Suprapubic skin (tissue), 4 donors: ENCODE measurements at regions not wholly inside any gene's neighbourhood (a gene's known extent, or its start where the extent isn't known, plus 50 kb on each side); places are given as distances from the start of the nearest gene placed in this dataset.
"Not testable (repeated sequence)": the region's sequence is repeated elsewhere in the genome, so short reads cannot be mapped to it uniquely, and the experiment has no call there.

Source experiments
- DNase-seq, 2 donors: peaks; one replicate each; pipeline ENCODE4 v3.0.0-alpha.2; 2019; ENCODE audit warnings: low spot score in 2 of 2
- H3K27ac ChIP-seq: fragments of 200-600 bp; sonication (generic); one replicate; pipeline ENCODE4 v1.5.1; 2019
- H3K27me3 ChIP-seq: fragments of 200-600 bp; sonication (generic); one replicate; pipeline ENCODE4 v1.5.1; 2019
- H3K36me3 ChIP-seq: fragments of 200-600 bp; sonication (generic); one replicate; pipeline ENCODE4 v1.5.1; 2019
- H3K4me1 ChIP-seq: fragments of 200-600 bp; sonication (generic); one replicate; pipeline ENCODE4 v1.5.1; 2019
- H3K4me3 ChIP-seq: fragments of 200-600 bp; sonication (generic); one replicate; pipeline ENCODE4 v1.5.1; 2019; ENCODE audit warnings: mild to moderate bottlenecking
- H3K9me3 ChIP-seq: fragments of 200-600 bp; sonication (generic); one replicate; pipeline ENCODE4 v1.5.1; 2019
- CTCF ChIP-seq, 2 donors: fragments of 200-600 bp in 1 of 2; fragments of 450-650 bp in 1 of 2; sonication (generic) in 1 of 2; IDR thresholded peaks; one replicate each; pipeline ENCODE4 v1.5.1; 2016 to 2019; ENCODE audit warnings: antibody characterized with exemption in 2 of 2, mild to moderate bottlenecking in 1 of 2, moderate library complexity in 1 of 2
- EP300 ChIP-seq: sonication (generic); formaldehyde crosslinking; IDR thresholded peaks from one replicate; pipeline ENCODE4 v1.6.1; 2017; ENCODE audit warnings: antibody characterized with exemption
- POLR2A ChIP-seq, 2 donors: fragments of 450-650 bp; IDR thresholded peaks; one replicate each; pipeline ENCODE4 v1.6.1; 2017; ENCODE audit warnings: antibody characterized with exemption in 2 of 2, mild to moderate bottlenecking in 2 of 2, moderate library complexity in 2 of 2
- POLR2AphosphoS5 ChIP-seq, 3 donors: sonication (generic); formaldehyde crosslinking; IDR thresholded peaks; one replicate each; pipeline ENCODE4 v1.6.1; 2017; ENCODE audit warnings: antibody characterized with exemption in 3 of 3
- WGBS: methylation state at CpG from one replicate; pipeline ENCODE4 v1.1.5; 2018; 5-methylcytosine and 5-hydroxymethylcytosine counted together

- Histone ChIP-seq H3K27ac (no peak overlapping the region), H3K4me1 (peaks cover 6% of the 10 kb centered on the region), H3K27me3 (peaks cover 4% of the 10 kb centered on the region), H3K36me3 (no peaks in the 10 kb centered on the region), H3K4me3 (no peak overlapping the region), H3K9me3 (no peaks in the 10 kb centered on the region)
- DNase-seq = no peak
- 38% methylated on average over 3 of the region's 3 CpGs for WGBS
- TF ChIP-seq POLR2AphosphoS5 (IDR thresholded peaks at IDR 0.05) = no peak
- TF ChIP-seq EP300 = no peak
- no peak for TF ChIP-seq CTCF (IDR thresholded peaks at IDR 0.05)
Measured at GRCh38 chr4:18109676-18110075, 88.1 kb upstream of the LCORL start.

- H3K9me3 ChIP-seq, H3K36me3 ChIP-seq, H3K4me1 ChIP-seq, H3K27me3 ChIP-seq, H3K4me3 ChIP-seq, DNase-seq, H3K27ac ChIP-seq: not testable (repeated sequence)
- WGBS = 75% methylated on average over 4 of the region's 4 CpGs
Measured at GRCh38 chr4:18107848-18108528, 86.4 kb upstream of the LCORL start.

GRCh38 chr4:18106620-18107019 is 85.1 kb upstream of the LCORL start:
- 32% methylated on average over 5 of the region's 5 CpGs for WGBS
- Histone ChIP-seq H3K36me3 (no peaks in the 10 kb centered on the region), H3K4me1 (peaks cover 6% of the 10 kb centered on the region), H3K27me3 (peaks cover 4% of the 10 kb centered on the region), H3K27ac (no peak overlapping the region), H3K4me3 (no peak overlapping the region), H3K9me3 (no peaks in the 10 kb centered on the region)
- TF ChIP-seq POLR2AphosphoS5 (IDR thresholded peaks at IDR 0.05) = no peak
- no peak for TF ChIP-seq POLR2A (IDR thresholded peaks at IDR 0.05)
- TF ChIP-seq CTCF (IDR thresholded peaks at IDR 0.05) = no peak
- no peak for TF ChIP-seq EP300
- DNase-seq = no peak

GRCh38 chr4:18105030-18106011 is 83.8 kb upstream of the LCORL start:
- no peak for DNase-seq
- Histone ChIP-seq H3K4me1 (peaks cover 6% of the 10 kb centered on the region), H3K9me3 (no peaks in the 10 kb centered on the region), H3K4me3 (no peak overlapping the region), H3K27me3 (no peaks in the 10 kb centered on the region), H3K36me3 (no peaks in the 10 kb centered on the region), H3K27ac (no peak overlapping the region)
- TF ChIP-seq POLR2AphosphoS5 (IDR thresholded peaks at IDR 0.05) = no peak
- TF ChIP-seq POLR2A (IDR thresholded peaks at IDR 0.05) = no peak
- no peak for TF ChIP-seq EP300
- no peak for TF ChIP-seq CTCF (IDR thresholded peaks at IDR 0.05)
- 63% methylated on average over 4 of the region's 4 CpGs for WGBS

- Histone ChIP-seq H3K9me3 (no peaks in the 10 kb centered on the region), H3K27ac (no peak overlapping the region), H3K27me3 (no peaks in the 10 kb centered on the region), H3K4me1 (no peaks in the 10 kb centered on the region), H3K4me3 (no peak overlapping the region), H3K36me3 (no peaks in the 10 kb centered on the region)
- DNase-seq = no peak
- WGBS = 64% methylated on average over 3 of the region's 3 CpGs
- TF ChIP-seq EP300 = no peak
- no peak for TF ChIP-seq POLR2A (IDR thresholded peaks at IDR 0.05)
- no peak for TF ChIP-seq POLR2AphosphoS5 (IDR thresholded peaks at IDR 0.05)
- no peak for TF ChIP-seq CTCF (IDR thresholded peaks at IDR 0.05)
Measured at GRCh38 chr4:18103876-18104605, 82.5 kb upstream of the LCORL start.
